H1 (cell line): ENCODE measurements at regions not wholly inside any gene's neighbourhood (a gene's known extent, or its start where the extent isn't known, plus 50 kb on each side); places are given as distances from the start of the nearest gene placed in this dataset.

ENCODE experiments used
- CTCF ChIP-seq, 3 experiments: IDR thresholded peaks; 1 replicate in 2 of 3; 2 replicates in 1 of 3; pipeline versions ENCODE4 v1.5.1 to v1.6.1; 2011; ENCODE audit warnings: low read length in 3 of 3, mild to moderate bottlenecking in 3 of 3, inconsistent platforms in 2 of 3, low read depth in 1 of 3, moderate library complexity in 1 of 3; ENCODE audit not compliant: insufficient read depth in 1 of 3; ENCODE audit errors: control extremely low read depth in 1 of 3
- EP300 ChIP-seq, 2 experiments: IDR thresholded peaks; 1 replicate in 1 of 2; 2 replicates in 1 of 2; pipeline ENCODE4 v1.6.1; 2011 to 2012; ENCODE audit warnings: low read depth in 2 of 2, low read length in 2 of 2, mild to moderate bottlenecking in 2 of 2, borderline replicate concordance in 1 of 2, inconsistent platforms in 1 of 2, moderate library complexity in 1 of 2
- EZH2 ChIP-seq: fragments of 200-600 bp; sonication (generic); IDR thresholded peaks from 2 replicates; pipeline ENCODE4 v1.7.1; 2012; ENCODE audit warnings: low read depth, mild to moderate bottlenecking, moderate library complexity, low read length, inconsistent platforms; ENCODE audit not compliant: severe bottlenecking
- FOSL1 ChIP-seq: IDR thresholded peaks from 2 replicates; pipeline ENCODE4 v1.6.1; 2011; ENCODE audit warnings: mild to moderate bottlenecking, low read depth, low read length, moderate library complexity; ENCODE audit not compliant: insufficient read depth
- KDM5A ChIP-seq: fragments of 200-600 bp; IDR thresholded peaks from 2 replicates; pipeline ENCODE4 v1.7.1; 2012; ENCODE audit warnings: mild to moderate bottlenecking, low read length, inconsistent platforms, mixed read lengths
- MAX ChIP-seq: IDR thresholded peaks from 2 replicates; pipeline ENCODE4 v1.6.1; 2012; ENCODE audit warnings: inconsistent platforms
- NRF1 ChIP-seq: IDR thresholded peaks from 2 replicates; pipeline ENCODE4 v1.6.1; 2011; ENCODE audit warnings: mild to moderate bottlenecking, low read depth, low read length, improper control_type of control experiment
- POLR2A ChIP-seq, 2 experiments: IDR thresholded peaks; 1 replicate in 1 of 2; 2 replicates in 1 of 2; pipeline ENCODE4 v1.6.1; 2011; ENCODE audit warnings: low read depth in 2 of 2, low read length in 2 of 2, mild to moderate bottlenecking in 2 of 2; ENCODE audit errors: control extremely low read depth in 1 of 2
- POLR2AphosphoS5 ChIP-seq: IDR thresholded peaks from 2 replicates; pipeline ENCODE4 v1.6.1; 2011; ENCODE audit warnings: low read depth, low read length
- RAD21 ChIP-seq, 2 experiments: IDR thresholded peaks in 1 of 2; conservative IDR thresholded peaks in 1 of 2; 2 replicates each; pipeline ENCODE4 v1.6.1; 2011; ENCODE audit warnings: low read depth in 2 of 2, low read length in 2 of 2, improper control_type of control experiment in 1 of 2, inconsistent platforms in 1 of 2, mild to moderate bottlenecking in 1 of 2, moderate library complexity in 1 of 2
- RFX5 ChIP-seq: IDR thresholded peaks from 2 replicates; pipeline ENCODE4 v1.6.1; 2011; ENCODE audit warnings: low read depth, low read length, improper control_type of control experiment, borderline replicate concordance
- TAF1 ChIP-seq: IDR thresholded peaks from 2 replicates; pipeline ENCODE4 v1.6.1; 2011; ENCODE audit warnings: mild to moderate bottlenecking, low read depth, low read length
- TCF12 ChIP-seq: IDR thresholded peaks from 2 replicates; pipeline ENCODE4 v1.6.1; 2011; ENCODE audit warnings: low read depth, mild to moderate bottlenecking, low read length

- TF ChIP-seq TCF12 (0 out of 2 replicates have a peak, but pooled peaks have one; percentile 55), TAF1 (no peak), EP300 (IDR thresholded peaks at IDR 0.05; ENCODE audit: borderline replicate concordance in 1 of 2, low read depth in 2 of 2, low read length in 2 of 2) (no peak), MAX (no peak), CTCF (IDR thresholded peaks at IDR 0.05; ENCODE audit: control extremely low read depth in 1 of 3, insufficient read depth in 1 of 3, low read depth in 1 of 3, low read length in 3 of 3) (peak in 2 of 3 experiments; percentile 18 to 35; a peak in 3 of 4 replicates), POLR2A (IDR thresholded peaks at IDR 0.05; ENCODE audit: control extremely low read depth in 1 of 2, low read depth in 2 of 2, low read length in 2 of 2) (no peak), RAD21 (IDR thresholded peaks at IDR 0.05 in 1 of 2, conservative IDR thresholded peaks at IDR 0.05 in 1 of 2; ENCODE audit: low read depth in 2 of 2, low read length in 2 of 2) (peak; percentile 53 to 63), POLR2AphosphoS5 (no peak), KDM5A (no peak), FOSL1 (no peak), EZH2 (no peak), NRF1 (no peak), RFX5 (no peak)
These were observed 103.9 kb upstream of the CACNA1A start for GRCh38 chr19:13610039-13610691.
